ENCODE measurements at regions not wholly inside any gene's neighbourhood (a gene's known extent, or its start where the extent isn't known, plus 50 kb on each side); places are given as distances from the start of the nearest gene placed in this dataset.

- CTCF ChIA-PET = no interaction called here
These were observed 59.3 kb upstream of the VWC2 start for GRCh38 chr7:49714182-49714581.

DNA sequence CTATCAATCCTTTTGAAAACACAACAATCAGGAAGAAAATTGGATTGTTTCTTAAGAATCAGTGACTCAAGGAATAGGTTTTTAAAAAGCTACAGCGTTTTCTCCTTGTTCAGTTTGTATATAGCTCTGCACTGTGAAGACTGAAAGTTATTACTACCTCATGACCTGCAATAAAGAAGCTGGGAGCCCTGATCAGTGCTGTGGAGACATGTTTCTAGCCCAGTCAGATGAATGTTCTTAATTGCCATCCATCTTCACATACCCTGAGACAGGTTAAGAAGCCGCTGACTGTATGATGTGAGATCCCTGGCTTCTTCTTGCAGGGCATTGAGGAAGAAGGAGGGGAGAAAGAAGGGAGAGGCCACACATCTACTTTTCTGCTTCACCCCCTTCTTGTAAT lies 58.0 kb upstream of the VWC2 start:
- Mint-ChIP-seq H3K27ac (no peak overlapping the region), H3K9me3 (no peaks in the 10 kb centered on the region), H3K4me3 (no peak overlapping the region), H3K27me3 (no peaks in the 10 kb centered on the region), H3K4me1 (ENCODE audit: low read depth) (no peaks in the 10 kb centered on the region), H3K36me3 (ENCODE audit: low read depth) (no peaks in the 10 kb centered on the region)
- intact Hi-C loops (cut with DNase I, micrococcal nuclease) = no loop called here
- Histone ChIP-seq H3K4me3 (ENCODE audit: low read length) (no peak overlapping the region), H3K27me3 (ENCODE audit: control insufficient read depth in 1 of 2, insufficient read depth in 2 of 2, low read length in 2 of 2) (no peaks in the 10 kb centered on the region), H3K36me3 (ENCODE audit: insufficient read depth, low read length) (no peaks in the 10 kb centered on the region), H3K27ac (ENCODE audit: low read depth in 1 of 2, low read length in 2 of 2) (no peak overlapping the region), H3K9me3 (ENCODE audit: control insufficient read depth in 1 of 2, insufficient read depth in 1 of 2, low read length in 2 of 2) (peaks cover 0 to 9% of the 10 kb centered on the region in 2 experiments), H3K4me1 (ENCODE audit: insufficient read depth, low read length) (no peaks in the 10 kb centered on the region)
- POLR2A ChIA-PET = no interaction called here
- CTCF ChIA-PET = no interaction called here
- TF ChIP-seq CTCF (IDR thresholded peaks at IDR 0.05) = no peak
- ATAC-seq (ENCODE audit: poor library complexity) (no peak), DNase-seq (no peak)

More at GRCh38 chr7:49714182-49714581, 59.3 kb upstream of the VWC2 start:
- H3K4me1 ChIP-seq (ENCODE audit: insufficient read depth, low read length) = no peaks in the 10 kb centered on the region
- no peak overlapping the region for H3K27ac ChIP-seq (ENCODE audit: low read depth in 1 of 2, low read length in 2 of 2)
- POLR2A ChIA-PET = no interaction called here
- H3K9me3 ChIP-seq (ENCODE audit: control insufficient read depth in 1 of 2, insufficient read depth in 1 of 2, low read length in 2 of 2) = peaks cover 0 to 9% of the 10 kb centered on the region in 2 experiments
- DNase-seq (no peak), ATAC-seq (ENCODE audit: poor library complexity) (no peak)
- intact Hi-C loops (cut with DNase I, micrococcal nuclease) = no loop called here
- Mint-ChIP-seq H3K9me3 (no peaks in the 10 kb centered on the region), H3K27me3 (no peaks in the 10 kb centered on the region), H3K27ac (no peak overlapping the region), H3K36me3 (ENCODE audit: low read depth) (no peaks in the 10 kb centered on the region), H3K4me1 (ENCODE audit: low read depth) (no peaks in the 10 kb centered on the region), H3K4me3 (no peak overlapping the region)
- TF ChIP-seq CTCF (IDR thresholded peaks at IDR 0.05) = no peak
- H3K4me3 ChIP-seq (ENCODE audit: low read length) = no peak overlapping the region
- H3K27me3 ChIP-seq (ENCODE audit: control insufficient read depth in 1 of 2, insufficient read depth in 2 of 2, low read length in 2 of 2) = no peaks in the 10 kb centered on the region
- H3K36me3 ChIP-seq (ENCODE audit: insufficient read depth, low read length) = no peaks in the 10 kb centered on the region

- H3K27me3 Mint-ChIP-seq = no peaks in the 10 kb centered on the region
- H3K27me3 ChIP-seq (ENCODE audit: control insufficient read depth in 1 of 2, insufficient read depth in 2 of 2, low read length in 2 of 2) = no peaks in the 10 kb centered on the region
- no peaks in the 10 kb centered on the region for H3K36me3 Mint-ChIP-seq (ENCODE audit: low read depth)
- H3K4me1 ChIP-seq (ENCODE audit: insufficient read depth, low read length) = no peaks in the 10 kb centered on the region
- H3K4me1 Mint-ChIP-seq (ENCODE audit: low read depth) = no peaks in the 10 kb centered on the region
- no peak overlapping the region for H3K4me3 Mint-ChIP-seq
- CTCF ChIA-PET = no interaction called here
- no peak for ATAC-seq (ENCODE audit: poor library complexity)
- H3K27ac ChIP-seq (ENCODE audit: low read depth in 1 of 2, low read length in 2 of 2) = no peak overlapping the region
- no peaks in the 10 kb centered on the region for H3K36me3 ChIP-seq (ENCODE audit: insufficient read depth, low read length)
- intact Hi-C loops (cut with DNase I, micrococcal nuclease) = no loop called here
- H3K9me3 Mint-ChIP-seq = no peaks in the 10 kb centered on the region
- no peak for DNase-seq
- no peak overlapping the region for H3K27ac Mint-ChIP-seq
- no peaks in the 10 kb centered on the region for H3K9me3 ChIP-seq (ENCODE audit: control insufficient read depth in 1 of 2, insufficient read depth in 1 of 2, low read length in 2 of 2)
- no peak overlapping the region for H3K4me3 ChIP-seq (ENCODE audit: low read length)
- no peak for TF ChIP-seq CTCF (IDR thresholded peaks at IDR 0.05)
- POLR2A ChIA-PET = no interaction called here
These were observed 55.9 kb upstream of the VWC2 start for GRCh38 chr7:49717547-49717946.
